MM.1S (cell line): ENCODE measurements at regions not wholly inside any gene's neighbourhood (a gene's known extent, or its start where the extent isn't known, plus 50 kb on each side); places are given as distances from the start of the nearest gene placed in this dataset.

Source experiments
- EZH2 ChIP-seq: fragments of 300-600 bp; sonication (generic); optimal IDR thresholded peaks from 2 replicates; pipeline ENCODE3; 2017; ENCODE audit warnings: low read depth, mild to moderate bottlenecking, antibody characterized with exemption, low read length, mixed read lengths
- EZH2phosphoT487 ChIP-seq: fragments of 300-600 bp; sonication (generic); IDR thresholded peaks from 2 replicates; pipeline ENCODE4 v1.6.1; 2018; ENCODE audit warnings: antibody characterized with exemption, low read length
- TF ChIP-seq, protein P1 (sequence below): fragments of 300-600 bp; sonication (generic); IDR thresholded peaks from 2 replicates; pipeline ENCODE4 v1.5.1; 2016; ENCODE audit warnings: antibody characterized with exemption, low read length, mixed read lengths

DNA sequence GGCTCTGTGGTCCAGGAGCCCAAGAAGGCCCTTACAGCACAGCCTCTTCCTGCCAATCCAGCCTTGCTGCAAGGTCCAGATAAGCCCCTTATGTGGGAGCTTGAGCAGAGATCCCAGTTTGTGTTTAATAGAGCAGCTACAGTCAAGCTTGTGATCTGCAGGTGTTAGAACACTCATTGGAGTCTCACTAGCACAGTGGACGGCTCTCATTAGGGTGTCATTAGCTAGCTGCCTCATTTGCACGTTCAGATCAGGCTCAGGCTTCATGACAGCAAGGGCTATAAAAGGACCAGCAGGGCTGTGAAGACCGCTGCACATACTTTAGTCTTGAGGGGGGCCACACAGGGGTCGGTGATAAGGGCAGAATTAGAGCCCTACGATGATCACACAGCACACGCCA, 443.2 kb downstream of the RPS24 start:
- TF ChIP-seq, protein P1, sequence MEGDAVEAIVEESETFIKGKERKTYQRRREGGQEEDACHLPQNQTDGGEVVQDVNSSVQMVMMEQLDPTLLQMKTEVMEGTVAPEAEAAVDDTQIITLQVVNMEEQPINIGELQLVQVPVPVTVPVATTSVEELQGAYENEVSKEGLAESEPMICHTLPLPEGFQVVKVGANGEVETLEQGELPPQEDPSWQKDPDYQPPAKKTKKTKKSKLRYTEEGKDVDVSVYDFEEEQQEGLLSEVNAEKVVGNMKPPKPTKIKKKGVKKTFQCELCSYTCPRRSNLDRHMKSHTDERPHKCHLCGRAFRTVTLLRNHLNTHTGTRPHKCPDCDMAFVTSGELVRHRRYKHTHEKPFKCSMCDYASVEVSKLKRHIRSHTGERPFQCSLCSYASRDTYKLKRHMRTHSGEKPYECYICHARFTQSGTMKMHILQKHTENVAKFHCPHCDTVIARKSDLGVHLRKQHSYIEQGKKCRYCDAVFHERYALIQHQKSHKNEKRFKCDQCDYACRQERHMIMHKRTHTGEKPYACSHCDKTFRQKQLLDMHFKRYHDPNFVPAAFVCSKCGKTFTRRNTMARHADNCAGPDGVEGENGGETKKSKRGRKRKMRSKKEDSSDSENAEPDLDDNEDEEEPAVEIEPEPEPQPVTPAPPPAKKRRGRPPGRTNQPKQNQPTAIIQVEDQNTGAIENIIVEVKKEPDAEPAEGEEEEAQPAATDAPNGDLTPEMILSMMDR = no peak
- TF ChIP-seq EZH2 (no peak), EZH2phosphoT487 (no peak)
